ENCODE measurements at regions not wholly inside any gene's neighbourhood (a gene's known extent, or its start where the extent isn't known, plus 50 kb on each side); places are given as distances from the start of the nearest gene placed in this dataset.
"Not testable (repeated sequence)": the region's sequence is repeated elsewhere in the genome, so short reads cannot be mapped to it uniquely, and the experiment has no call there.

DNA sequence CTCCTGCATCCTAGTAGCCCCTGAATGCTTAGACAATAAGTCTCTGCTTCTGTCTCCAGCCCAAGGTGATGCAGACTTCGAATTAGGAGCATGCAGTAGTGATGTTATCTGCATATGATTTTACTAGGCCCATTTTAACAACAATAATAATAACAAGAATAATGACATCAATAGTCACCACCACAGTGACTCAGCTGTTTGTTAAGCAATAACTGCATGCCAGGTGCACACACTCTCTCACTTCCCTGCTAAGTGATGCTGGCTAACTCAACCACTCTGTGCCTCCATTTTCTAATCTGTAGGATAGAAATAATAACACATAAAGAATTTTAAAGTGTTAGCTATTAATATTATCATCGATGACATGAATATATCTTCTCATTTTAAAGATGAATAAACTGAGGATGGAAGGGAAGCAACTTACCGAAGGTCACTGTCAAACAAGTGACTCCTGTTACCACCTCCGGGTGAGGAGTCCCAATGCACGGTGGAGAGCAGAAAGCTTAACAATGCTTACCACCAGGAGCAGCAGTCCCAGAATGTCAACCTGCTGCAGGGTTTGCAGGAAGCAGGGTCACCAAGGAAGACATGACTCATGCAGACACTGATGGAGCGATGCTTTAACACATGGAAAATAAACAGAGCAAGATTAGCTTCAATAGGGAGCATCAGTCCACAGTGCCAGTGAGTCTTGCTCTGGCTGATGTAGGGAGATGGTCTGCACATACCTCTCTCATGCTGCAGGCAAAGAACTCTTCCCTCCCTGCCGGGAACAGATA is 290.2 kb downstream of the SPATA17 start:
- no peak for DNase-seq

DNA sequence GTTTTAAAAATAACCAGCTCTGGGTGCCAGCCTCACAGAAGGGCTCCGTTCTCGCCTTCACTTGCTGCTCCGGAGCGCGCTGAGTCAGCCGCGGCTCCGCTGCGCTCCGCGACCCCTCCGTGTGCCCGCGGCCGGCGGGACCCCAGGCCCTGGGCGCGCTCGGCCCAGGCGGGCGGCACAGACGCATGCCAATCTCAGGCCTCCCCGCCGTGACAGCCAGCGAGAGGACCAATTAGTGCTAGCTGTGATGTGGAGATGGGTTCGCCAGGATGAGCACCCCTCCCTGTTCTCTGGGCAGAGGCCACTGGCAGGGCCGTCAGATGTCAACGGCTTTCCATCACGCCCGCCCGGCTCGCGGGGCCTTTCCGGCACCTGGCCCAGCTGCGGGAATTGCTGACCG is 293.8 kb downstream of the SPATA17 start:
- no peak for DNase-seq

DNA sequence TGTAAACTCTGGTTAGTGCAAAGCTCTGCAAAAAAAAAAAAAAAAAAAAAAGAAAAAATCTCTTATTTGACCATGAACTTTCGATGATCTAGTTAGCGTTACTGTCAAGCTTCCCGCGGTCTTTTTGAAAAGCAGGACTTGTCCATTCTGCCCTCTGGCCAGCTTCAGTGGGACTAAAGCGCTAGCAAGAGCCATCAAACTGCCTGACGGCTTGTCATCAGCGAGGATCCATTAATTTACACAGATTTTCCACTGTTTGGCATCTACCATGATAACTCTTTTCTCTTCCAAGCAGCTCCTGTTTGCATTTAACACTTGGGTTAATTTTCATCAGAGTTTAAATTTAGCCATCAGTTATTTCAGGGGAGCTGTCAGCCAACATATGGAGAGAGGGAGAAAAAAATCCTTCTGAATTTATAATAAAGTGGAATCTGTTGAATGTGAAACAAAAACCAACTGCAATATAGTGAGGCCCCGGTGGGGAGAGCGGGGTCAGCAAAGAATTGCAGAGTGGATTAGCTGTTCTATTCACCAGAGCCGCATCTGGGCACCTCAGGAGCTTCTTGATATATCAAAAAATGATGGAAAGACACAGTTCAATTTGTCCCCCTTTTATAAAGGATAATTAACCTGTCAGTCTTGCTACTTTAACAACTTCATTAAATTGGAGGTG is 298.2 kb downstream of the SPATA17 start:
- no peak for DNase-seq

DNA sequence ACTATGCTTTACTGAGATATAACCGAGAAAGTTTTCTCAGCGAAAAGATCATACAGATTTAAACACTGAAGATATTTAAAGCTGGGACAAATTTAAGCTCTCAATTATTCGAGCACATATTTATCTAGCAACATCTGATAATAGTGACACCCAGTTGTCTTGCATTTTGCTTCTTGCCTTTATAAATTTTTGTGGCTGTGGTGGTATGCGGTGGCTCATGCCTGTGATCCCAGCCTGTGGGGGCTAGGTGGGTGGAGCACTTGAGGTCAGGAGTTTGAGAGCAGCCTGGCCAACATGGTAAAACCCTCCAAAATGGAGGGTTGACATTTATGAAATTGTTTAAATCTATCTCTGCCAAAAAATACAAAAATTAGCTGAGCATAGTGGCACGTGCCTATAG is 312.2 kb downstream of the SPATA17 start:
- DNase-seq = no peak

DNA sequence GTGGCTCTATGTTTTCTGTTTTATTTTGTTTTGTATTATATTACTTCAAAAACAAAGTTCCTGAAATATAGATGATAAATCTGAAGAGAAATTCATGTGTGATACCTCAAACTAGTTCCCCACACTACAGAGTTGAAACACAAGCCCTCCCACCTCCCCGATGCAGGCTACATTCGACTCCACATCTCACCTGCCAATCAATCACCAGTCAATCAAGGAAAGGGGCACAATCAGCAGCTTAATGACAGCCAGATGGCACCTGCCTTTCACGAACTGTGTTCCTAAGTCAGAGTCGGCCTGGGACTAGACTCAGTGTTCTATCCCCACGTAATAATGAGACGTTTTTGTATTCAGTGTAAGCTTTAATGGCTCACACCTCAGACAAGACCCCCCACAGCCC is 313.4 kb downstream of the SPATA17 start:
- DNase-seq = no peak

DNA sequence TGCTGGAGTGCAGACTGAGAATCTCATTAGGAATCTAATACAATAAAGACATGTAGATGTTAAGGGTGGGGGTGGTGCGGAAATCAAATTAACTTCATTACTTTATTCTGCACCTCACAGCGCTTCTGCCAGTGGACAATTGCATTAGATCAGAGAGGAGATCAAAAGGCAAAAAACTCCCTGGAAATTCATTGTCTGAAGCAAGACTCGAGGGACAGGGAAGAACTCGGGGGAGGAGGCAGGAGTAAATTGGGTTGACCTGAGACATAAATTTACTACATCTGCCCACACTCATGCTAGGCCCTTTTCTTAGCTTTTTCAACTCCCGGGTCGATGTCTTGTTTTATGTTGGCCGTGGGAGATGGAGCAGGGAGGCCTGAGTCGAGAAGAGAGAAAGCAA is 315.4 kb downstream of the SPATA17 start:
- DNase-seq = no peak

DNA sequence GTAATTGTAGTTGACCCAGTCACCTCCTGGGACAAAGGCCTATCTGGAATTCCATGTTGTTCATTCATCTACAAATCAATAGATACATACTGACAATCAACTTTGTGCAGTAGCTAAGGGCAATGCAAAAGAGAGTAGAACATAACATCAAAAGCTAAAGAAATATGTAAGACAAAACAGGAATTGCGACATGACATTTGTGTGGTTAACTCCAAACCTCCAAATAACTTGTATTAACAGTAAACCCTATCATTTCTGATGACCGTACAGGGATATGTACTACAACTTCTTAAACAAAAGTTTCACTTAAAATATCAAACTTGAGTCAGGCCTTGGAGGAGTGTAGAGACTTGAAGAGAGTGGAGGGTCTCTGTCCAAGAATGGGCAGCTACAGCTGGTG is 317.6 kb downstream of the SPATA17 start:
- DNase-seq = no peak

DNA sequence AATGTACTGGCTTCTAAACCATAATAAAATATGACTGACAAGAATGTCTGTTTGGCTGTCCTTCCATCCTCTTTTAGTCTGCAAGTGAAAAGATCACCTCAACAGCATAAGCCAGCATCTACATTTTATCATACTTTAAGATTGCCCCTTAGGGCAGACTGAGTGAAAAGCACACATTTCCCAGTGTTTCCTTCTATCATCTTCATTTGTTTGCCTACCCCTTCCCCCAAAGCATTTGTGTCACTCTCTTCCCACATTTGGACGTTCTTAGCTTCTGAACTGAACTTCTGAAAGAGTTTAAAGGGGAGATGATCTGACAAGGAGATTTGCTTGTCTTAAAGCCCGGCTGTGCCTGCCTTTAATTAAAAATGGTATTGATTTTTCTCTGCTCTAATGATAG is 322.2 kb downstream of the SPATA17 start:
- no peak for DNase-seq

DNA sequence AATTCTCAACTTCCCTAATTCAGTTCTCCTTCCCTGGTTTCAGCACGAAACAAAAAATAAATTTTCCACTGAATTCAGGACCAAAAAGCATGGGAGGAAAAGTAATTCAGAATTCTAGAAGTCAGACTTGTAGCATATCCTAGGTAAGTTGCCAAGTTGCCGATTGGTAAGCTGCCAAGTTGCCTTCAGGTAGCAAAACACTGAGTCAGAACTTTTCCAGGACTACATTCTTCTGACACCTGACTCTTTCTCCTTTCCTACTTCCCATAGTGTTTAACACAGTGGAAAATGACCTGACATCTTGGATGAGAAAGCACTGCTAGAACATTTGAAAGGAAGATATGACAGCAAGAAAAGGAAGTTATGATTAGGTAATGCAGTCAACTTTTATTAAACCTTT is 322.8 kb downstream of the SPATA17 start:
- no peak for DNase-seq

DNA sequence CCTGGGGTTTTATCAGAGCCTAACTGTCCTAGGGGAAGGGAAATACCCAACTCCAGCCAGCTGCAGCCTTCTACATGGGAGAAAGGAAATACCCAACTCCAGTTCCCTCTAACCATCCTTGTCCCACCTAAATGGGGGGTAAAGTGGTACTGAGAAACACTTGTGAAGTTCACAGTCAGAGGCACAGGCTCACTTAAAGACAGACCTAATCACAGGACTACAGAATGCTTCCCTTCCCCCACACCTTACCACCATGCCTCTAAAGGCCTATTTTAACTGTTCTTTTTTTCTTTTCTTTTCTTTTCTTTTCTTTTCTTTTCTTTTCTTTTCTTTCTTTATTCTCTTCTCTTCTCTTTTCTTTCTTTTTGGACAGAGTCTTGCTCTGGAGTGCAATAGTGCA is 324.6 kb downstream of the SPATA17 start:
- DNase-seq = no peak

DNA sequence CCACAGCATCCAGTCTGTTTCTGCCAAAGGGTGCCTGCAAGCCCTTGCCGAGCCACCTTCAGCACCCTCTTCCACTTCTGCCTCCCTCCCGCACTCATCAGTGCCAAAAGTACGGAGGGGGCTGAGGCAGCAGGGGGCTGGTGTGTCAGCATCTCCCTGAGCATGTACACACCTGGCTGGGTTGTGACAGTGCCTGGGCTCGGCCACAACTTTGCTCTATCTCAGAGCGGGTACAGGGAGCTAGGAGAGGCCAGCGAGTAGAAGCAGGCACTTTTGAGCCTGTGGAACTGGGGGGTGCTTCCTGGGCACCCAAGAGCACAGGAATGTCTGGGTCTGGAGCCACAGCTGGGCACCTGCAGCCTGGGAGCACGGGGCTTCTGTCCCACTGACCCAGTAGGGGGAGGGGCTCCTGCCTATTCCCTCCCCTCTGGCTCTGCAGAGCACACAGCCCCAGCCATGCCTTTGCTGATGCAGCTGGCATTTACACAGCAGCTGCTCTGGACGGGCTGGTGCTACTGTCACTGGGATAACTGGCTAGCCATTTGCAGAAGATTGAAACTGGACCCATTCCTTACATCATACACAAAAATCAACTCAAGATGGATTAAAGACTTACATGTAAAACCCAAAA is 319.8 kb upstream of the RRP15 start:
- DNase-seq = no peak

DNA sequence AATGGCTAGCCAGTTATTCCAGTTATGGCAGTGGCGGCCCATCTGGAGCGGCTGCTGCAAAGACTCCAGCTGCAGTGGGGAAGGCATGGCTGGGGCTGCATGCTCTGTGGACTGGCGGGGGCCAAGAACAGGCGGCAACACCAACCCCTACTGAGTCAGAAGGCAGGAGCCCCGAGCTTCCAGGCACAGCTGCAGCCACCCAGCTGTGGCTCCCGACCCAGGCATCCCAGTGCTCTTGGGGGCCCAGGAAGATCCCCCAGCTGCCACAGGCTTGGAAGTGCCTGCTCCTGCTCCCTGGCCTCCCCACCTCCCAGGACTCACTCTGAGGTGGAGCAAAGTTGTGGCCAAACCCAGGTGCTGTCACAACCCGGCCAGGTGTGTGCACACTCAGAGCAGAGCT is 317.0 kb upstream of the RRP15 start:
- no peak for DNase-seq

DNA sequence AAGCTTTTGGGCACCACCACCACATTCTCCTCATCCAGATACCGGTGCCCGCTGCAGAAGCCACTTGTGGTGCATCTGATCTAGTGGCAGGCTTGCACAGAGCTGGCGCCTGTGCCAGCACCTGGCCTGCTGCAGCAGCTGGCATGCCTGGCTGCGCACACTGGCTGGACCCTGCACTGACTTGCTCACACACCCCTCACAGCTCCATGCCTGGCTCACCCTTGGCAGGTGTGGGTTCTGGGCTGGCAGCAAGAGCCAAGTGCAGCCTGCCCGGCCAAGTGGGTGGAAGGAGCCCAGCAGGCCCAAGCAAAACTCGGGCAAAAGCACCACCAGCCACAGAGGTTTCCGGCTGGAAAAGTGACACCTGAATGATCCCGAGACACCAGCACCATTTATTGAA is 315.7 kb upstream of the RRP15 start:
- DNase-seq = no peak

DNA sequence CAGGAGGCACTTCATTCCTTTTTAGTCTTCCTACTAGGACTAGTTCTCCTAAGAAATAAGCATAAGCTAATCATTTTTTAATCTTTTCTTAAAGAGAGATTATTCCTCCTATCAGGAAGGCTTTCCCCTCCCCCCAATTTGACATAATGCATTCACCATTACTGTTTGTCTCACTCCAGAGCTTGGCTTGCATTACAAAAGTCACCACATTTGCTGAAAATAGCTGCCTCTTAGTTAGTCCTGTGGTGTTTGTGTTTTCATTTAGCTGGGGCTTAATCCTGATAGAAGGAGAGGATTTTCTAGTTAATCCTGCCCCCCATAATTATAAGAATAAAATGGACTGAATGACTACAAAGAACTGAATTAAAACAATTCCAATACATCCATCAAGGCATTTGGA is 307.1 kb upstream of the RRP15 start:
- no peak for DNase-seq

DNA sequence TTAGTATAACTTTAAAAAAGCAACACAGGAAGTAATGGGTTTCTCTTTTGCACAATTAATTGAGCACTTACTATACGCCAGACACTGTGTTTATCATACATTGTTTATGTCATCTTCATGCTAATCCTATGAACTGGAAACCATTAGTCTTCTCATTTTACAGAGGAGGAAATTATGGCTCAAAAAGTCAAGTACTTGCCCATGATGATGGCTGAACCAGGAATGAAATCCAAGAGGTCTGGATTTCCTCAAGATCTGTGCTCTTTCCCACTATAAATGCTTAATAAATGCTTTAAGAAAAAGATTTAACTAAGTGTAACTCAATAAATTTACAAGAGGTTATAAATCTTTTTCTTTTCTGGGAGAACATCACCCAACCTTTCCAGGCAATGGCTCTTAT is 303.7 kb upstream of the RRP15 start:
- no peak for DNase-seq

DNA sequence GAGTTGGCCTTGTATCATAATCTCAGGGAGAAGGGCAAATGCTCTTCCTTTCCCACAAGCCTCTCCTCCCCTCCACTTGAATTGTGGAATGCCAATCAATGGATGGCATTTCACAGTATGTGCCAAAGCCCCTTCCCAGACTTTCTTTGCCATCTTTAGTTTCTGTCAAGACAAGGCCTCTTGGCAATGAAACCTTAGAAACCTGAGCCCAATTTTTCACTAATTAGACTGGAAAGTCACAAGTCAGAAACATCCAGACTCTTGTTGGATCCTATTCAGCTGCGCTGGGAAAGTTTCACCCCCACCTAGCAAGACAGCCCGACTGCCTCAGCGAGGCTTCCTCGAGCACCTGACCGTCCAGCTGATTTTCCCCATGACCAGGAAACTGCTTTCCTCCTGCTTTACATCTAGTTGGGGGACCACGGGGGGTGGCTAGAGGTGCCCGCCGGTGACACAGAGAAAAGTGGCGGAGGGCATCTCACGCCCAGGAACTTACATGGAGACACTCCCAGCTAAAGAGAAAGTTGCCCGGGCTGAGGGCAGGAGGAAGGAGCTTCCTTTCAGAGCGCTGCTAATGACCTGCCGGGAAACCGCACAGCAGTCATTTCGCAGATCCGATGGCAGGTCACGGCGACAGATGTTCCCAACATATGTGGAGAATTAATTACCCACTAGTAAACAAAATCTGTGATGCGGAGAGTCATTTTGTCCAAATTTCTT is 302.6 kb upstream of the RRP15 start:
- DNase-seq = no peak

DNA sequence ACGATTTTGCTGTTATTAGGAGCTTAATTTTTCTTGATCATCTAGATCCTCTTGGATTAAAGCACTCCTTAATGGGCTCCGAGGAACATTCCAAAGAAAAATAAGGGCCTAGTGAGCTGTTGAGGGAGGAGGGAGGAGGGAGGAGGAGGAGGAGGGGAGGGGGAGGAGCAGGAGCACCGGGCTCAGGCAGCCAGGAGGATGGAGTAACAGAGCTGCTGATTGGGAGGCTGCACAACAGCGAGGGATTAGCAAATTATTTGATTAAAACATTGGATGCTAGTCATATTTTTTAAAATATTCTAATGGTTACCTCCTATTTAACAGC is 302.1 kb upstream of the RRP15 start:
- DNase-seq = no peak

DNA sequence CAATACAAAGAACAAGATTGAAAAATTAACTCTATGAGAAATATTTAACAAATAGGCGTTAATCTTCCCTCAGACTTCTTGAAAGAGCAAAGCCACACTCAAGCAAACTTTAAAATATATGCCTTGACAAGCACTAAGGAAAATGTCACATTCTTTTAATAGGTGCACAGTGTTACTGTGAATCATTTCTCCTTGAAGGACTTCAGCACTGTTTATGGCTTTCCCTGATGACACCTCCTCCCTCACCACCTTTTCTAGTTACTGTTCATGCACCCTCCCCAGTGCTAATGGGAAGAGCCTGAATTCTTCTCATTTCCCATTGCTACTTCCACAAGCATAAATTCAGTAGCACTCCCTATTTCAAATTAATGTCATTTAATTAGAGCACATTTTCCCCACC is 299.5 kb upstream of the RRP15 start:
- DNase-seq = no peak

DNA sequence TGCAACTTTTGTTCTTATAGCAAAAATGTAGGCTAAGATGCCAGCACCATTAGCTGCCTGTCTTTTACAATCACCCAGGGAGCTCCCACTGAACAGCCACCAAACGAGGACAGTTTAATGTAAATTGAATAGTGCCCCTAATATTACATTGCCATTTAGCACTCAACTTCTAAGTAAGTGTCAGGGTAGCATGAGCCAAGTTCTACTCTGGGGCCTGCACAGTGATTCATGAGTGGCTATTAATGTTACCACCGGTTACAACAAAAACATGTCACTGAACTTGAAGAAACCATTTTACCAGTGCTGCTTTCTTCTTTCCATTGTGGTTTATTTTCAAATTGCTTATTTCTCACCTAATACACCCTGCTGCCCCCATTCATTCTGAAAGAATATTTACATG is 295.6 kb upstream of the RRP15 start:
- no peak for DNase-seq

DNA sequence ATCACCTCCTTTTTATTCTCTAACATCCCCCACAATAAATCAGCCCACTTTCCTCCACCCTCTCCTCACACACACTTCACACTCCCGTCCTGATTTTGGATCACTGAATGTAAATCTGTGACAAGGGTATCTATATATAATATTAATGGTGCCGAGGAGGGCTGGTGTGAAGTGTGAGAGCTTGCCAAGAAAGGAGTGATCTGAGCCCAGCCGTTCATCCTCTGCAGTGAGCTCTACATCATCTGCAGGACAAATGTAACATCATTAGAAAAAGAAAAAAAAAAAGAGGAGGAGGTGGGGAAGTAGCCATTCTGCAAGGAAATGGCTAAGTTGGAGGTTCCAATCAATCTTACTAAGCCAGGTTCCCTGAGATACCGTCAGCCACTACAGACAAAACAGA is 291.7 kb upstream of the RRP15 start:
- DNase-seq = no peak

DNA sequence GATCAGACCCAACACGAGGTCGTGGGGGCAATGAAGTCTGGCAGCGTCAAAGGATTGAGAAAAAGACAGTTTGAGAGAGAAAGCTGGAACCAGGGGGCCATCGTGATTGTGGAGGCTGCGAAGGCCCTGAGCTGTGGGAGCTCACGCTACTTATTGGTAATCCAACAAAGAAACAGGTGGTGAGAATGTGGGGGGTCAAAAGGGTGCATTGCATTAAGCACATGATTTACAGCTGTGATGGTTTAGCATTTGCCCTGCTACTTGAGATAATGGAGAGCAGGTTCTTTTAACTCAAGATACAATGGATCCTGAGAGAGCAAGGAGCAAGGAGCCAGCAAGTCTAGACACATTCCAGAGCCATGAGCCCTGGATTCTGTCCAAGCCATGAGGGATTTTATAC is 276.8 kb upstream of the RRP15 start:
- not testable (repeated sequence) for DNase-seq

DNA sequence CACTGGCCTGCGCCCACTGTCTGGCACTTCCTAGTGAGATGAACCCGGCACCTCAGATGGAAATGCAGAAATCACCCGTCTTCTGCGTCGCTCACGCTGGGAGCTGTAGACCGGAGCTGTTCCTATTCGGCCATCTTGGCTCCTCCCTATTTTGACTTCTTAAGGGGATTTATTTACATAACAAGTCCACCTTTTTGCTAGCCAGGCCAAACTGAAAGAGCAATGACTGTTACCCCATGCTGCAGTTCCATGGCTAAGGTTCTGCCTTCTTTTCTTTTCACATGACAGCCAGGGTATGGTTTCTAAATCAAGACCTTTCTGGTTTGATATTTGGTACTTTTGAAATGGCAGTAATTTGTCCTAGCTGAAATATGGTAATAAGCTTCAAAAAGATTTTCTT is 270.0 kb upstream of the RRP15 start:
- not testable (repeated sequence) for DNase-seq

DNA sequence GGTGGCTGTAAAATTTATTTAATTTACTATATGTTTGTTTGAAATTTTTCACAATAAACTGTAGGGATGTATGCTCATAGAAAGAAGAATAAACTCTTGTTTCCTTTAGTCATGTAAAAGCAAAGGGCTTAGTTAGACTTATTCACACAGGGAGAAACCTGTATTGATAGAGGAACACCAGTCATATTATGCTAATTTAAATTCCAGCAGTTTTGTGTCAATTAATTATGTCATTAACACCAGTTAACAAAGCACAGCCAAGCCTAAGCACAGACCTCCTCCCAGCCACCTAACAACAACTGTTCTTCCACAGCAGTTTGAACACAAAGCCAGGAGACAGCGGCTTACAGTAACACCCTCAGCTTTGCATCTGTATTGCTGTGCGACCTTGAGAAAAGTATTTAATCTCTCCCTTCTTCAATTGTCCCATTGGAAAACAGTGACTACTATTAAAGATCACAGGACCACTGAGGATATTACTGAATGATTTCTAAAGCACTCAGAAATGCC is 260.8 kb upstream of the RRP15 start:
- DNase-seq = no peak

DNA sequence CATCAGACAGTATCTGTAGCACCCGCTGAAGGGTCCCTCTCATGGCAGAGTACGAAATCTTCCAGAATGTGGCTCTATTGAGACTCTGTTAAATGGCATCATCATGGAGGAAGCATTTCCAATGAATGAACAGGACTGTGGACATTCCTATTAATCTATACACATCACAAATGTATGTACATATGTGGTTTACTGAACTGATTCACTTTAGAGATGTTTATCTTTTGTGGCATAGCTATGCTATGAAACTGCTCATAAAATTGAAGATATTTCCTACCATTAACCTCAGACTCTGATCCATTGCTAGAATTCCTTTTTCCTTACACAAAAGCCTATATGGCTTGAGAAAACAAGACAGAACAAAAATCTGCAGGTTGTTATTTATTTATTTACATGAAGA is 259.6 kb upstream of the RRP15 start:
- no peak for DNase-seq

Measured in hippocampal formation (tissue), 2 donors.